Uterus (tissue), 3 donors: ENCODE measurements at regions not wholly inside any gene's neighbourhood (a gene's known extent, or its start where the extent isn't known, plus 50 kb on each side); places are given as distances from the start of the nearest gene placed in this dataset.

Experiments used
- DNase-seq, 2 donors: peaks; one replicate each; pipeline ENCODE4 v3.0.0-alpha.2; 2019 to 2020
- H3K27ac ChIP-seq, 2 donors: fragments of 200-600 bp; sonication (generic); 1 replicate in 1 of 2; 2 replicates in 1 of 2; pipeline ENCODE4 v1.5.1; 2016 to 2018
- H3K27me3 ChIP-seq, 2 donors: fragments of 200-600 bp; sonication (generic); one replicate each; pipeline ENCODE4 v1.5.1; 2018 to 2019; ENCODE audit warnings: control low read depth in 1 of 2
- H3K36me3 ChIP-seq, 2 donors: fragments of 200-600 bp; sonication (generic); one replicate each; pipeline ENCODE4 v1.5.1; 2019; ENCODE audit warnings: control low read depth in 1 of 2
- H3K4me1 ChIP-seq, 2 donors: fragments of 200-600 bp; sonication (generic); one replicate each; pipeline ENCODE4 v1.5.1; 2018 to 2019; ENCODE audit warnings: control low read depth in 1 of 2
- H3K4me3 ChIP-seq, 2 donors: fragments of 200-600 bp; sonication (generic); 1 replicate in 1 of 2; 2 replicates in 1 of 2; pipeline ENCODE4 v1.5.1; 2018 to 2019; ENCODE audit warnings: mild to moderate bottlenecking in 1 of 2
- H3K9me3 ChIP-seq, 2 donors: fragments of 200-600 bp; sonication (generic); one replicate each; pipeline ENCODE4 v1.5.1; 2019; ENCODE audit warnings: control low read depth in 1 of 2
- CTCF ChIP-seq, 4 experiments: fragments of 200-600 bp in 2 of 4; fragments of 450-650 bp in 2 of 4; sonication (generic) in 2 of 4; IDR thresholded peaks; one replicate each; pipeline ENCODE4 v1.5.1; 2016 to 2019; ENCODE audit warnings: antibody characterized with exemption in 4 of 4, mild to moderate bottlenecking in 2 of 4, moderate library complexity in 1 of 4
- POLR2A ChIP-seq, 2 donors: fragments of 450-650 bp; IDR thresholded peaks; one replicate each; pipeline ENCODE4 v1.6.1; 2016; ENCODE audit warnings: antibody characterized with exemption in 2 of 2, mild to moderate bottlenecking in 1 of 2, moderate library complexity in 1 of 2
- intact Hi-C: fragments of 100-400 bp; cut with DNase I; formaldehyde crosslinking; loops from one replicate; pipeline ENCODE4 v1.15.1; 2023; ENCODE audit warnings: low total_unique reads
- donor health status: DM: yes; HTN: yes; CAD: no.

GRCh38 chr6:147903931-147904330 lies 395.4 kb downstream of the SAMD5 start:
- intact Hi-C loops: no loop called here
- TF ChIP-seq POLR2A (IDR thresholded peaks at IDR 0.05) (no peak), CTCF (IDR thresholded peaks at IDR 0.05) (no peak)

GRCh38 chr6:147904416-147904815 lies 395.9 kb downstream of the SAMD5 start:
- DNase-seq: no peak
- no peaks in the 10 kb centered on the region for H3K27me3 ChIP-seq
- intact Hi-C loops: no loop called here
- H3K36me3 ChIP-seq: no peaks in the 10 kb centered on the region
- no peak overlapping the region for H3K4me3 ChIP-seq
- TF ChIP-seq POLR2A (IDR thresholded peaks at IDR 0.05): no peak
- no peak overlapping the region for H3K27ac ChIP-seq
- no peaks in the 10 kb centered on the region for H3K9me3 ChIP-seq
- H3K4me1 ChIP-seq: no peaks in the 10 kb centered on the region

More at GRCh38 chr6:147903931-147904330, 395.4 kb downstream of the SAMD5 start:
- H3K9me3 ChIP-seq: no peaks in the 10 kb centered on the region
- no peaks in the 10 kb centered on the region for H3K27me3 ChIP-seq
- DNase-seq: no peak
- H3K4me1 ChIP-seq: no peaks in the 10 kb centered on the region
- H3K27ac ChIP-seq: no peak overlapping the region
- H3K4me3 ChIP-seq: no peak overlapping the region
- H3K36me3 ChIP-seq: no peaks in the 10 kb centered on the region

GRCh38 chr6:147905711-147906110 lies 397.2 kb downstream of the SAMD5 start:
- no peak for DNase-seq
- intact Hi-C loops: no loop called here
- H3K4me1 ChIP-seq: no peaks in the 10 kb centered on the region

GRCh38 chr6:147906361-147906760 lies 397.9 kb downstream of the SAMD5 start:
- no peak for DNase-seq
- H3K27ac ChIP-seq: no peak overlapping the region
- TF ChIP-seq CTCF (IDR thresholded peaks at IDR 0.05) (no peak), POLR2A (IDR thresholded peaks at IDR 0.05) (no peak)
- no peaks in the 10 kb centered on the region for H3K4me1 ChIP-seq
- no peaks in the 10 kb centered on the region for H3K9me3 ChIP-seq
- intact Hi-C loops: no loop called here
- H3K36me3 ChIP-seq: no peaks in the 10 kb centered on the region
- no peak overlapping the region for H3K4me3 ChIP-seq
- H3K27me3 ChIP-seq: no peaks in the 10 kb centered on the region

More at GRCh38 chr6:147905711-147906110, 397.2 kb downstream of the SAMD5 start:
- Histone ChIP-seq H3K36me3 (no peaks in the 10 kb centered on the region), H3K27ac (no peak overlapping the region), H3K4me3 (no peak overlapping the region), H3K27me3 (no peaks in the 10 kb centered on the region), H3K9me3 (no peaks in the 10 kb centered on the region)
- TF ChIP-seq CTCF (IDR thresholded peaks at IDR 0.05): no peak

- Histone ChIP-seq H3K4me1 (no peaks in the 10 kb centered on the region), H3K27me3 (no peaks in the 10 kb centered on the region), H3K27ac (no peak overlapping the region), H3K36me3 (no peaks in the 10 kb centered on the region), H3K4me3 (no peak overlapping the region), H3K9me3 (no peaks in the 10 kb centered on the region)
- TF ChIP-seq CTCF (IDR thresholded peaks at IDR 0.05) (no peak), POLR2A (IDR thresholded peaks at IDR 0.05) (no peak)
- intact Hi-C loops: no loop called here
- no peak for DNase-seq
These were observed 401.1 kb downstream of the SAMD5 start for GRCh38 chr6:147909640-147910039.

GRCh38 chr6:147910281-147910680 lies 401.8 kb downstream of the SAMD5 start:
- Histone ChIP-seq H3K36me3 (no peaks in the 10 kb centered on the region), H3K4me1 (no peaks in the 10 kb centered on the region), H3K9me3 (no peaks in the 10 kb centered on the region), H3K27me3 (no peaks in the 10 kb centered on the region), H3K4me3 (no peak overlapping the region), H3K27ac (no peak overlapping the region)
- TF ChIP-seq CTCF (IDR thresholded peaks at IDR 0.05): no peak
- TF ChIP-seq POLR2A (IDR thresholded peaks at IDR 0.05): no peak
- no peak for DNase-seq
- intact Hi-C loops: no loop called here
